ENCODE measurements at regions not wholly inside any gene's neighbourhood (a gene's known extent, or its start where the extent isn't known, plus 50 kb on each side); places are given as distances from the start of the nearest gene placed in this dataset.

- no peaks in the 10 kb centered on the region for H3K36me3 ChIP-seq (ENCODE audit: control insufficient read depth, insufficient read depth, low read length)
- H3K4me3 ChIP-seq (ENCODE audit: low read depth, low read length): no peak overlapping the region
These were observed 285.8 kb upstream of the GADL1 start for GRCh38 chr3:31180274-31180673.

GRCh38 chr3:31181661-31182060 is 287.2 kb upstream of the GADL1 start:
- H3K4me2 ChIP-seq (ENCODE audit: low read length): no peak overlapping the region

More at GRCh38 chr3:31180274-31180673, 285.8 kb upstream of the GADL1 start:
- Histone ChIP-seq H3K9ac (no peak overlapping the region), H3K27ac (no peak overlapping the region), H2AFZ (no peak overlapping the region), H3K79me2 (no peaks in the 10 kb centered on the region), H3K4me1 (no peaks in the 10 kb centered on the region), H3K4me2 (ENCODE audit: low read length) (no peak overlapping the region), H3K27me3 (ENCODE audit: control insufficient read depth, insufficient read depth, low read length) (no peaks in the 10 kb centered on the region), H3K9me3 (ENCODE audit: control insufficient read depth, low read length) (no peaks in the 10 kb centered on the region)
- TF ChIP-seq CTCF (IDR thresholded peaks at IDR 0.05): no peak

GRCh38 chr3:31182661-31183060 is 288.2 kb upstream of the GADL1 start:
- Histone ChIP-seq H3K4me3 (ENCODE audit: low read depth, low read length) (no peak overlapping the region), H3K27ac (no peak overlapping the region), H2AFZ (no peak overlapping the region), H3K4me1 (no peaks in the 10 kb centered on the region), H3K27me3 (ENCODE audit: control insufficient read depth, insufficient read depth, low read length) (no peaks in the 10 kb centered on the region), H3K9ac (no peak overlapping the region), H3K79me2 (no peaks in the 10 kb centered on the region), H3K4me2 (ENCODE audit: low read length) (no peak overlapping the region), H3K9me3 (ENCODE audit: control insufficient read depth, low read length) (no peaks in the 10 kb centered on the region), H3K36me3 (ENCODE audit: control insufficient read depth, insufficient read depth, low read length) (no peaks in the 10 kb centered on the region)
- TF ChIP-seq CTCF (IDR thresholded peaks at IDR 0.05): no peak

More at GRCh38 chr3:31181661-31182060, 287.2 kb upstream of the GADL1 start:
- TF ChIP-seq CTCF (IDR thresholded peaks at IDR 0.05): no peak
- H3K27me3 ChIP-seq (ENCODE audit: control insufficient read depth, insufficient read depth, low read length): no peaks in the 10 kb centered on the region
- no peaks in the 10 kb centered on the region for H3K36me3 ChIP-seq (ENCODE audit: control insufficient read depth, insufficient read depth, low read length)
- no peaks in the 10 kb centered on the region for H3K4me1 ChIP-seq
- no peak overlapping the region for H2AFZ ChIP-seq
- H3K79me2 ChIP-seq: no peaks in the 10 kb centered on the region
- H3K27ac ChIP-seq: no peak overlapping the region
- H3K9ac ChIP-seq: no peak overlapping the region
- no peak overlapping the region for H3K4me3 ChIP-seq (ENCODE audit: low read depth, low read length)
- H3K9me3 ChIP-seq (ENCODE audit: control insufficient read depth, low read length): no peaks in the 10 kb centered on the region

- Histone ChIP-seq H3K9ac (no peak overlapping the region), H3K4me3 (ENCODE audit: low read depth, low read length) (no peak overlapping the region), H3K79me2 (no peaks in the 10 kb centered on the region), H3K27ac (no peak overlapping the region), H3K4me1 (no peaks in the 10 kb centered on the region), H2AFZ (no peak overlapping the region), H3K27me3 (ENCODE audit: control insufficient read depth, insufficient read depth, low read length) (no peaks in the 10 kb centered on the region), H3K4me2 (ENCODE audit: low read length) (no peak overlapping the region), H3K36me3 (ENCODE audit: control insufficient read depth, insufficient read depth, low read length) (no peaks in the 10 kb centered on the region), H3K9me3 (ENCODE audit: control insufficient read depth, low read length) (no peaks in the 10 kb centered on the region)
- no peak for TF ChIP-seq CTCF (IDR thresholded peaks at IDR 0.05)
These were observed 290.0 kb upstream of the GADL1 start for GRCh38 chr3:31184261-31185061.

GRCh38 chr3:31185062-31185357 is 290.5 kb upstream of the GADL1 start:
- H3K4me1 ChIP-seq: no peaks in the 10 kb centered on the region

More at GRCh38 chr3:31185062-31185357, 290.5 kb upstream of the GADL1 start:
- no peaks in the 10 kb centered on the region for H3K36me3 ChIP-seq (ENCODE audit: control insufficient read depth, insufficient read depth, low read length)
- H3K9ac ChIP-seq: no peak overlapping the region
- no peak overlapping the region for H2AFZ ChIP-seq
- no peak overlapping the region for H3K4me2 ChIP-seq (ENCODE audit: low read length)
- H3K9me3 ChIP-seq (ENCODE audit: control insufficient read depth, low read length): no peaks in the 10 kb centered on the region
- H3K79me2 ChIP-seq: no peaks in the 10 kb centered on the region
- no peak for TF ChIP-seq CTCF (IDR thresholded peaks at IDR 0.05)
- H3K27ac ChIP-seq: no peak overlapping the region
- no peaks in the 10 kb centered on the region for H3K27me3 ChIP-seq (ENCODE audit: control insufficient read depth, insufficient read depth, low read length)
- H3K4me3 ChIP-seq (ENCODE audit: low read depth, low read length): no peak overlapping the region

Measured in parathyroid adenoma (tissue), 2 donors.